Activated CD4-positive, alpha-beta T cell treated with anti-CD3 and anti-CD28 coated beads, Interleukin-2, amount 50 U/mL, for 48 hours (primary cell): ENCODE measurements at regions not wholly inside any gene's neighbourhood (a gene's known extent, or its start where the extent isn't known, plus 50 kb on each side); places are given as distances from the start of the nearest gene placed in this dataset.

ENCODE experiments used
- DNase-seq, 2 experiments: peaks; one replicate each; pipeline ENCODE4 v3.0.0-alpha.2; 2020

DNA sequence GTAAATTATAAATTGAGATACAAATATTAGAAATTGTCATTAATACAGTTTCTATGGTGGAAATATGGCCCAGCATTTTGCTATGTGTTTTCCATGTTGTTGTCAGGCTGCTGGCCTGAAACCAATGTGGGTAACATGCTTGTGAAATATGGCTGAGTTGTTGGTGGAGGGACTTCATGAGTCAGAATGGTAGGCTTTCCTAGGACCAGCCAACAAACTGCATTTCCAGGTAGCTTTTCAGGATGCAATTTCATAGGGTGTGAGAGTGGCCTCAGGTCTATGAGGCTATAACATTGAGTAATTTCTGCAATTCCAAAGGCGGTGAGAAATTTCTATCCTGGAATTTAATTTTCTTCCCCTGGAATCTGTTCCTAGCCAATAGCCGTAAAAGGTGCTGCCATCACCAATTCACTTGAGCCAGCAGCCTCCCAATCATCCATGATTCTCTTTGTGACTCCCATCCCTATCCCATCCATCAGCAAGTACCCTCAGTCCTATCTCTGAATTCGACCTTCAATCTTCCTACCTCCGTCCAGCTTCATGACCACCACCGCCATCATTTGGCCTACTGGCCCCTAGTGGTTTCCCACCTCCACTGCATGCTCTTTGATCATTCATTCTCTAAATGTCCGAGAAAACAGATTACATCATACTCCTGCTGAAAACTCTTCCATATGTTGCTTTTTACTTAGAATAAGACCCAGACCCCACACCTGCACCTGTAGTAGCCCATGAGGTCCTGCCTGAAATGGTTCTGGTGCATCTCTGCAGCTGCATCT is 276.6 kb upstream of the CFAP20DC start:
- no peak for DNase-seq

DNA sequence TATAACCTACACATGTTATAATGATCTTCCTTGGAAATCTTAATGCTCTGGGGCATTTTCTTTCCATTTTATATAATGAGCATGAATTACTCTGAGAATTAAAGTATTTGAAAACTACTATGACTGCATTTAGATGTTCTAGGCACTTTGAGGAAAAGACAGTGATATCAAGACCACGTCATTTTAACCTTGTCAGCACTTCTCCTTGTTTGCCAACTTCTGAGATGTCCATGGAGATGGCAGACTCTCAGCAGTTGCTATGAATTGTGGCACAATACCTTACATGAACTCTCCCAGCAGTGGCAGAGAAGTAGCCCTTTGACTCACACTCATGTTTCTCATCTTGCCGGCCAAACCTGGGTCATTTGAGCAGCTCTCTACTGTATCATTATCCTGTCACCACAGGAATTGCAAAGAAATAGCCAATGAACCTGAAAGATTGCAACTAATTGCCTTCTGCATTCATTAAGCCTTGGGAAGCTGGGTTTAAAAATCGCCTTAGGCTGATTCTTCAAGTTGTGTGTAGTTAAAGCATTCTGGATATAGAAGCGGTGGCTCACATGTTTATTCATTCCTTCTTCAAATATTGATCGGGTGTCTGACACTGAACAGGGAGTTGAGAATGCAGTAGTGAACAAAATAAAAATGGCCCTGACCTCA is 272.2 kb upstream of the CFAP20DC start:
- DNase-seq, result no peak

- no peak for DNase-seq
Observed at GRCh38 chr3:59320080-59320479, 270.3 kb upstream of the CFAP20DC start.

- DNase-seq, result no peak
Observed at GRCh38 chr3:59319442-59319841, 269.6 kb upstream of the CFAP20DC start.

DNA sequence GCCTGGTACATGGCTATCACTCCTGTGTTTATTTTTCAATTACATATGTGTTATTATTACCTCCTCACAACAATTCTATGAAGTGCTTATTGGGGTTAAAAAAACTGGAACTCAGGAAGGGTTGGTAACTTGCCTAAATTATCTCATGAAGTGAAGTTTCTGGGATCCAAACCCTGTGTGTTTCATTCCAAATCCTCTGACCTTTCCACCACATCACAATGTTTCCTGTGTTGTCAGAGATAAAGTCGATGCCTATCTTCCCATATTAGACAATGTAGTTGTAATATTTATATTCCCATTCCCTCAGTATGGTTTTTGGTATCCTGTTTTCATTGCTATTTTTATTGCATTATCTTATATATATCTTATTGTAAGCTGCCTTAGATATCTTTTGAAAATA is 269.1 kb upstream of the CFAP20DC start:
- DNase-seq, result no peak

- DNase-seq, result no peak
Observed at GRCh38 chr3:59317386-59317785, 267.6 kb upstream of the CFAP20DC start.

- no peak for DNase-seq
Observed at GRCh38 chr3:59316688-59317275, 267.0 kb upstream of the CFAP20DC start.

- peak; percentile 63 to 64 for DNase-seq
Observed at GRCh38 chr3:59313365-59313764, 263.5 kb upstream of the CFAP20DC start.

- DNase-seq, result no peak
Observed at GRCh38 chr3:59311231-59311630, 261.4 kb upstream of the CFAP20DC start.

DNA sequence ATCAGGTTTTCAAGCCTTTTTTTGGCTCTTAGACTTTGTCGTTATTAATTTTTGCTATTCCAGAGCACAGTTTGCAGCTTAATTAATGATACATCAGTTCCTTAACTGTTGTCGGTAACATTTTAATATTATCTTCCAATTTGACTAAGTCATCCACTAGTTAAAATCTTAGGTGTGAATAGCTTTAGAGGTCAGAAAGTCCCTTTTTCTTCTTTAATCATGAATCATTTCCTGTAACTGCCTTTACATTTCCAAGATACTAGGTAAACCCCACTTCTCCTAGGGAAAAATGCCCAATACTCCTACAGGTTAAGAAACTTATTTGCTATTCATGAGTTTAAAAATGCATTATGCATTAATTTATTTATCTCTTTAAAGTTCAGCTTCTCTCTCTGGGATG is 260.9 kb upstream of the CFAP20DC start:
- no peak for DNase-seq

DNA sequence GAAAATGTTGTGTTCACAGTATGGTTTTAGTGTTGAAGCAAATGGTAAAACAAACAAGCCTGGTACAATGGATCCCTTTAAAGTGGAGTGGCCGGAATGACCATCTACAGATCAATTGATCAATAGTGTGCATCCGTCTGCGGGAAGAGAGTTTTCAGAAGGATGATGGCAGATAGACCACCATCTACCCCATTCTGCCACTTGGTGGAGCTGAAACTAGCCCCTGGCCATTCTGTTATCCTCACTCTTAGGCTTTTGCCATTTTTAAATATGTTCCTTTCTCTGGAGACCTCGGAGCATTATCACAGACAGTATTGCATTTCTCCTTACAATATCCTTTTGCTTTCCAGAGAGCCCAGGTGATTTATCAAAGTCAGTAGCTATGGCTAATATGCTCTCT is 258.9 kb upstream of the CFAP20DC start:
- no peak for DNase-seq

DNA sequence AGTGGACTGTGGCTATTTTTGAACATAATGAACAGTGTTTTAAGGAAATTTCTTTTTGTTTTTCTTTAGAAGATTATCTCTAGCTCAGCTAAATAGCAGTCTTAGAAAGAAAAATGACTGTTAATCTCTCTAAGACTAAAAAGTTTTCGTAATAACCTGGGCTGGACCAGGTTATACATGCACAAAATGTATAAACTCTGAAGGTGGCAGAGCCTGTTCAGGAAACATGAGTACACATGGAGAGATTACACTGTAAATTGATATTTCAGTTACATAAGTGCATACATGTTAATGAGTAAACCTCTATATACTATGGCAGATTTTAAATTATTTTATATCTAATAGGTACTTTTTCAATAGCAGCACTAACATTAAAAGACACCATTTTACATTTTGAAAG is 258.2 kb upstream of the CFAP20DC start:
- no peak for DNase-seq

DNA sequence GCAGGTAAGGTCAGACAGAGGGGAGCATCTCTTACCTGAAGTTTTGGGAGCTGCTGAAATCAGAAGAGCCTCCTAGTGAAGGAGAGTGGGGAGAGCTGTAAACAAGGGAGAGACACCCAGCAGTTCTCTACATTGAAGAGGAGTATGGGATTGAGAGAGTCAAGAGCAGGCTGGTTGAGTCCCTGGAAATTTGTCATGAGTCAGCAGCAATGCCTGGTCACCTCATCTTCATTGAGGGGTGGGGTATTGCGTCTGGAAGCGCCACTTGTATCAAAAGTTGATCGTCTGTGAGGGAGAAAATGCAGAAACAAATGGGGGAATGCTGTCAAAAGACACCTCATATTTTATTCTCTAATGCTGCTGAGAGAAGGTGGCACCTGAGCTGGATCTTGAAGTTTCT is 256.6 kb upstream of the CFAP20DC start:
- DNase-seq, result no peak

DNA sequence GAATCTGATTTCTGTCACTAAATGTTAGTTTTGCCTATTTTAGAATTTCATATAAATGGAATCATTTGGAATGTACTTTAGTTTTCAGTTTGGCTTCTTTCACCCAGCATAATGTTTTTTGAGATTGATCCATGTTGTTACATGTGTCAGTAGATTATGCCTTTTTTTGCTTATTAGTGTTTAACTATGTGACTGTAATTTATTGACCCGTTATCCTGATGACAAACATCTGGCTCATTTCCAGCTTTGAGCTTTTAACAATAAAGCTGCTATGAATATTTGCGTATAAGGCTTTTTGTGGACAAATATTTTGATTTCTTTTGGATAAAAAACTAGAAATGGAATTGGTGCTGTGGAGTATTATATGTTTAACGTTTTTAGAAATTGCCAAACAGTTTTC is 254.5 kb upstream of the CFAP20DC start:
- no peak for DNase-seq

GRCh38 chr3:59303452-59303851 is 253.6 kb upstream of the CFAP20DC start:
- no peak for DNase-seq

GRCh38 chr3:59302442-59302841 is 252.6 kb upstream of the CFAP20DC start:
- DNase-seq, result no peak

- DNase-seq, result no peak
Observed at GRCh38 chr3:59300733-59301132, 250.9 kb upstream of the CFAP20DC start.

- DNase-seq, result no peak
Observed at GRCh38 chr3:59299561-59299960, 249.7 kb upstream of the CFAP20DC start.

DNA sequence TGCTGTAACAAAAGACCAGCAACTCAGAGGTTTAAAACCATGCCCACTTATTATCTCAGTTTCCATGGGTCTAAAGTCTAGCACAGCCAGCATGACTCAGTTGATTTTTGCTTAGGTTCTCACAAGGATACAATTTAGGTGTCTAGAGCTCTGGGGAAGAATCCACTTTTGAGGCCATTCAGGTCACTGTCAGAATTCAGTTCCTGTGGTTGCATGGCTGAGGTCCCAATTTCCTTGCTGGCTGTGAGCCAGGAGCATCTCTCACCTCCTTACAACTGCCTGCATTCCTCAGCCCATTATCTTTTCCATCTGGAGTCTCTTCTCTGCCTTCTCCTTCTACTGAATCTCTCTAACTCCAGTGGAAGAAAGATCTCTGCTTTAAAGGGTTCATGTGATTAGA is 240.5 kb upstream of the CFAP20DC start:
- DNase-seq, result no peak

GRCh38 chr3:59289831-59290230 is 240.0 kb upstream of the CFAP20DC start:
- no peak for DNase-seq

DNA sequence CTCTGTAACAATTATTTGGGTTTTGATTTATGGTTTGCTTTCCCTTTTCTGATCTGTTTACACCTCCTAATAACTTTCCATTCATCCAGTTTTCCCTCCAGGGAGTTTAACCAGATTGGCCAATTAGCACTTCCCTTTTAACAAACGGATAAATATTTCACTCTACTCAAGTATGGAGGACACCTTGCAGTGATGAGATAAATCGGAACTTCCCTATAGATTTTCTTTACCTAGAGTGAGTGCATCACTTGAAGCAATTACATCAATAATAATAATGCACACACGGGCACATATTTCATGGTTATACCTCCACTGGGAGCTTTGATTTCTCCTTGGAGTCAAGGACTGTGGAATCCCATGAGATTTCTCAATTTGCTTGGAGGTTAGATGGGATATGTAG is 239.1 kb upstream of the CFAP20DC start:
- no peak for DNase-seq

- peak; percentile 27 to 48 for DNase-seq
Observed at GRCh38 chr3:59286791-59287531, 237.1 kb upstream of the CFAP20DC start.

GRCh38 chr3:59285560-59285959 is 235.7 kb upstream of the CFAP20DC start:
- no peak for DNase-seq

- DNase-seq, result no peak
Observed at GRCh38 chr3:59284926-59285325, 235.1 kb upstream of the CFAP20DC start.
